ENCODE measurements at regions not wholly inside any gene's neighbourhood (a gene's known extent, or its start where the extent isn't known, plus 50 kb on each side); places are given as distances from the start of the nearest gene placed in this dataset.

DNA sequence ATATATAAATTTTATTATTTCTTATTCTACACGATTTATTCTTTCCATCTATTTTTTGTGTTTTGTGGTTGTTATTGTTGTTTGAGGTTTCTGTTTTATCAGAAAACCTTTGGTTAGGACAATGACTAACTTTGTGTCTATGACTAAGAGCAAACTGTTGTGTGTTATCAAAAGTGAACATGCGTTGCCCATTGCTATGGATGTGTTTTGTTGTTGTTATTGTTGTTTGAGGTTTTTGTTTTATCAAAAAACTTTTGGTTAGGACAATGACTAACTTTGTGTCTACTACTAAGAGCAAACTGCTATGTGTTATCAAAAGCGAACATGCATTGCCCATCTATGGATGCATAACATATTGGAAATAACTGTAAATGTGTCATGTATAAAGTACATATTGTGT, 692.3 kb downstream of the SLITRK1 start:
- H3K4me3 ChIP-seq (ENCODE audit: low read depth, low read length), result no peak overlapping the region
- no peak for TF ChIP-seq CTCF (IDR thresholded peaks at IDR 0.05; ENCODE audit: low read depth, low read length)

DNA sequence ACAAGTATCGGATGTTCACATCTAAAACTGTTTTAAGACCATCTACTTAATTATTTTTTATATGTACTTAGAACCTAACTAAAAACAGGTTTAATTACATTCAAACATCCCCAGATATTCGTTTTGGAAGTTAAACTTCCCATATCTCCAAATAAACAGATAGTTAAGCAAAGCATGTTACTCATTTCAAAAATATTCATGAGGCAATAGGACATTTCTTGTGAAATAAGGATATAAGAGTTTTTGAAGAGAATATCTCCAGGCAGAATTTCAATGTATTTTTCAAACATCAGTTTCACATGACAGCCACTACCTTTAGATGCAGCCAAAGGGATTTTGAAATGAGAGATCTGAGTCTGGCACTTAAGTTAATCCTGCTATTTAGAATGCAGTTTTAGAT, 697.5 kb downstream of the SLITRK1 start:
- no peak overlapping the region for H3K4me3 ChIP-seq (ENCODE audit: low read depth, low read length)
- no peak for TF ChIP-seq CTCF (IDR thresholded peaks at IDR 0.05; ENCODE audit: low read depth, low read length)

DNA sequence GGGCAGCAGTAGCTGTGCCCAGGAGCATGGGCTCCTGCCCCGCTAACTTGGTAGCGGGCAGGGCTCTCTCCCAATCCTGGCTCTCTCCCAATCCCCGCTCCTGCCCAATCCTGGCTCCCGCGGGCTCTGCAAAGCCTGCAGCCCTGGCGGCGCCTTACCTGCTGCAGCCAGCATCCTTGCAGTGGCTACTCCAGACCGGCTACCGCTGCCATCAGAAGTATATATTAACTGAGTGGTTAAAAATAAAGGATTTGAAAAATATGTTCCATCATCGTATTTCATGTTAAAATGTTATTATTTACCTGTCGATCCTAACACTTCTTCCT, 698.2 kb downstream of the SLITRK1 start:
- TF ChIP-seq CTCF (IDR thresholded peaks at IDR 0.05; ENCODE audit: low read depth, low read length), result no peak
- no peak overlapping the region for H3K4me3 ChIP-seq (ENCODE audit: low read depth, low read length)

DNA sequence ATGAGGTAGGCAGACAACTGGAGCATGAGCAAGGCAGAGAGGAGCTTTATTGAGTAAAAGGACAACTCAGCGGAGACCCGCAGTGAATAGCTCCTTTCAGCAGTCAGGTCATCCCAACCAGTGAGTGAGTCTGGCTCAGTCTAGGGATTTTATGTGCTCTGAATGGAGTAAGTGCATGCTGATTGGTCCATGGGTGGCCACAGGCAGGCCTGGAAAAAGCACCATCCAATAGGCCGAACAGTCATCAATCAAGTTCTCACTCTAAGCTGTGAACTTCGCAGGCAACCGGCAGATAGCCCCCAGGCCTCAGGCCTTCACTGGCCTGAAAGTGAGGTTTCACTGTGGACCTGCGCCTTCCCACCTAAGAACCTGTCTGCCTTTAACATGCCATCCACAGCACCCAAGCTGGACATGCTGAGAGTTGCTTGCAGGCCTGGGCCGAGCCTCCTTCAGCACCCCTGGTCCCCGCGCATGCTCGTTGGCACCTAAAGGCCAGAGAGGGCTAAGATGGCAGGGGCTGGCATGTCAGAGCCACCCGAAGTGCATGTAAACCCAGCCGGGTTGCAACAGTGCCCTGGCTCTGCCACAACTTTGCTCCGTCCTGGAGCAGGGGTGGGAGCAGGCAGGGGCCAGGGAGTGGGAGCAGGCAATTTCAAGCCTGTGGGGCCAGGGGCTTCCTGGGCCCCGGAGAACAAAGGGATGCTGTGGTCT, 698.7 kb downstream of the SLITRK1 start:
- no peak overlapping the region for H3K4me3 ChIP-seq (ENCODE audit: low read depth, low read length)
- TF ChIP-seq CTCF (IDR thresholded peaks at IDR 0.05; ENCODE audit: low read depth, low read length), result no peak

DNA sequence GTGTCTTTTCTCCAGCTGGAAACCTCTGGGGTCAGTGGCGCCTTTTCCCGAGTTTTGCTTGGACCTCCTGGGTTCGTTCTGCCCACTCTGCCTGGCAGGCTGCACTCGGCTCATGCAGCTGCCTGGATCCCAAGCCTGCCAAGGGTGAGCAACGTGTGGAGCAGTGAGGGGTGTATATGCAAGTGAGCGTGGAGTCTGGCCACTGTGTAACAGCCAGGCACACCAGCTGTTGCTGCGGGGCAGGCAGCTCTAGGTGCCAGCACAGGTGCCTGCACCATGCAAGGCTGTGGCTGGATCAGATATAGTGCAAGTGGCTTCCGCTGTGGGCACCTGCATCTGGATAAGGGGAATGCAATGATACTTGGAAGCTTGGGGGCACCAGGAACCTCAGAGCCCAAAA, 699.4 kb downstream of the SLITRK1 start:
- no peak for TF ChIP-seq CTCF (IDR thresholded peaks at IDR 0.05; ENCODE audit: low read depth, low read length)
- H3K4me3 ChIP-seq (ENCODE audit: low read depth, low read length), result no peak overlapping the region

DNA sequence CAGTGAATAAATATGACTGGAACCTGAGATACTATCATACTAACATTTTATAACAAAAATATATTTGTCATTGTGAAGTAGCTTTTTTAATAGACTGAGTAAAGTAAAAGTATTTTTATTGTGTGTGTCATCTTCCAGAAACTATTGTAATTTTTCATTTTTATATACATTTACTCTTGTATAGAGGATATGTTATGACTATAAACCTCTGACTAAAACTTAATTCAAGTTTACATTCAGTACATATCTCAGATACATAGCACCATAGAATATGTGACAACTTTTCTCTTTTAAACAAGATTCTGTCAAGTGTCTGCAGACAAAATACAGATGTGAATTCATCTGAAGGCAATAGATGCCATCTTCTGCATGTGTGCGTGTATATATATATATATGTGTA, 704.3 kb downstream of the SLITRK1 start:
- no peak overlapping the region for H3K4me3 ChIP-seq (ENCODE audit: low read depth, low read length)
- TF ChIP-seq CTCF (IDR thresholded peaks at IDR 0.05; ENCODE audit: low read depth, low read length), result no peak

- H3K4me3 ChIP-seq (ENCODE audit: low read depth, low read length), result no peak overlapping the region
- no peak for TF ChIP-seq CTCF (IDR thresholded peaks at IDR 0.05; ENCODE audit: low read depth, low read length)
Observed at GRCh38 chr13:83168590-83168989, 713.7 kb downstream of the SLITRK1 start.

All from WI38 (cell line).